Lower leg skin (tissue), 3 donors: ENCODE measurements at regions not wholly inside any gene's neighbourhood (a gene's known extent, or its start where the extent isn't known, plus 50 kb on each side); places are given as distances from the start of the nearest gene placed in this dataset.

ENCODE experiments used
- CTCF ChIP-seq, 3 donors: fragments of 450-650 bp; IDR thresholded peaks; one replicate each; pipeline ENCODE4 v1.5.1; 2016; ENCODE audit warnings: antibody characterized with exemption in 3 of 3, mild to moderate bottlenecking in 3 of 3, moderate library complexity in 2 of 3
- POLR2A ChIP-seq, 2 donors: fragments of 450-650 bp; IDR thresholded peaks; one replicate each; pipeline ENCODE4 v1.6.1; 2016 to 2017; ENCODE audit warnings: antibody characterized with exemption in 2 of 2, mild to moderate bottlenecking in 1 of 2, moderate library complexity in 1 of 2

GRCh38 chr18:4581966-4582365 lies 126.9 kb upstream of the DLGAP1 start:
- TF ChIP-seq CTCF (IDR thresholded peaks at IDR 0.05) (no peak), POLR2A (IDR thresholded peaks at IDR 0.05) (no peak)
